Fibroblast of villous mesenchyme (primary cell): ENCODE measurements at regions not wholly inside any gene's neighbourhood (a gene's known extent, or its start where the extent isn't known, plus 50 kb on each side); places are given as distances from the start of the nearest gene placed in this dataset.

Source experiments
- DNase-seq: peaks from one replicate; pipeline ENCODE4 v3.0.0-alpha.2; 2010; ENCODE audit warnings: low read depth
- H3K4me3 ChIP-seq: 2 replicates; pipeline ENCODE4 v1.5.1; 2011; ENCODE audit warnings: low read depth, mild to moderate bottlenecking, low read length
- CTCF ChIP-seq: IDR thresholded peaks from 2 replicates; pipeline ENCODE4 v1.5.1; 2012; ENCODE audit warnings: low read depth, mild to moderate bottlenecking, low read length; ENCODE audit not compliant: insufficient read depth

DNA sequence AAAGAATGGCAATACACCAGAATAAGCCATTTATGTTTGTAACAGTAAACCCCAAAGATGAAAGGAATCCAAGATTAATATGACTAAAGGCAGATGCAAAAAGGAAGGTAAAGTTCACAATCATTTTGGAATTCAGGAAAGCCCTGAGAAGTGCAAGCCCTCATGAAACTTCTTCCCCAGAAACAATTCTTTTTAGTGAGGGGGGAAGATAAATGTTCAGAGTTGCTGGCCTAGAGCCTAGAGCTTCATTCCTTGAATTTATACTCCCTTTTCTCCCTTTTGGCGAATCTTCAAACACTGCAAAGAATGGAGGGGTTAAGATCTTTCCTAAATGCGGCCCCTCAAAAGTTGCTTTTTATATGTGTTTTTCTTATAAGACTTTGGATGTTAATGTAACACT is 368.8 kb downstream of the MEIS1 start:
- H3K4me3 ChIP-seq, result no peak overlapping the region
- peak; percentile 41 for DNase-seq
- no peak for TF ChIP-seq CTCF

GRCh38 chr2:66805016-66805865 is 370.3 kb downstream of the MEIS1 start:
- TF ChIP-seq CTCF, result no peak
- DNase-seq, result peak; percentile 49
- no peak overlapping the region for H3K4me3 ChIP-seq

DNA sequence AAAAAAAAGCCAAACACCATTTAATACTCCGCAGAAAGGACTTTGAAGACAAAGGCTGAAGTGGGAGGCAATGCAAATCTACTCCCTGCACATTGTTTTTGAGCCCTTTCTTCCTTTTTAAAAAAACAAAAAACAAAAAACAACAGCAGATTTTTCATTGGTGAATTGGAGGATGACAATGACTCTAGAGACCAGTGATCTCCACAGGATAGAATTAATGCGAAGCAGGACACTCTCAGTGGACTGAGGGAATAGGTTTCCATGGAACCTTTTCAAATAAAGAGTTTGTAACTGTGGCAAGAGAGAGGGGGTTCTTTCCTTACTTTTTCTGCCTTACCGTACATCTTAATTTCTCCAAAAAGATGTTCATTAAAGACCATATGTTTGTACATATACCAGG is 371.0 kb downstream of the MEIS1 start:
- no peak for DNase-seq
- H3K4me3 ChIP-seq, result no peak overlapping the region
- TF ChIP-seq CTCF, result no peak

- DNase-seq, result peak; percentile 27
- no peak for TF ChIP-seq CTCF
- H3K4me3 ChIP-seq, result no peak overlapping the region
Measured at GRCh38 chr2:66813525-66813924, 378.6 kb downstream of the MEIS1 start.

DNA sequence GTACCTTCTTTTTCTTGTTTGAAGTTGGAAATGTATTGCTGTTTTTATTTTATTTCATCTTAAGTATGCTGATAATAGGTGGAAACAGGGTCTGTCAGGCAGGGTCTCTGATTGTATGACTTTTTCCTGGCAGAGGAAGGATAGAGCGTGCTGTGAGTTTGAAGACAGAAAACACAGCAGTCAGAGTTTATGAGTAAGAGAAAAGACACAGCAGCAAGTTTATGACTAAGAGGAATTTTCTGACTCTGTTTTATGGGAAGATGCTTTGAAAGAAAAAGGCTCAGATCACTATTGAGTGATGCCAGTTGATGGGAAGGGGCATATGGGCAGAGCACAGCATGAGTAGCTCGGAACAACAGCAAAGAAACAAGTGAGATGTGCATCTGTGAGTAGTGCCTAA is 379.1 kb downstream of the MEIS1 start:
- no peak overlapping the region for H3K4me3 ChIP-seq
- no peak for TF ChIP-seq CTCF
- peak; percentile 22 for DNase-seq

- no peak for TF ChIP-seq CTCF
- H3K4me3 ChIP-seq, result no peak overlapping the region
- no peak for DNase-seq
Measured at GRCh38 chr2:66814916-66815315, 380.0 kb downstream of the MEIS1 start.

GRCh38 chr2:66815886-66816285 is 381.0 kb downstream of the MEIS1 start:
- no peak for DNase-seq
- no peak overlapping the region for H3K4me3 ChIP-seq
- no peak for TF ChIP-seq CTCF
